Lower leg skin (tissue), 4 donors: ENCODE measurements at regions not wholly inside any gene's neighbourhood (a gene's known extent, or its start where the extent isn't known, plus 50 kb on each side); places are given as distances from the start of the nearest gene placed in this dataset.

Experiments used
- DNase-seq, 2 donors: peaks; one replicate each; pipeline ENCODE4 v3.0.0-alpha.2; 2019; ENCODE audit warnings: low spot score in 2 of 2
- H3K4me3 ChIP-seq: fragments of 200-600 bp; sonication (generic); 2 replicates; pipeline ENCODE4 v1.5.1; 2017; ENCODE audit warnings: mild to moderate bottlenecking, low read depth; ENCODE audit not compliant: poor library complexity, severe bottlenecking
- POLR2A ChIP-seq, 2 donors: fragments of 450-650 bp; IDR thresholded peaks; one replicate each; pipeline ENCODE4 v1.6.1; 2016 to 2017; ENCODE audit warnings: antibody characterized with exemption in 2 of 2, mild to moderate bottlenecking in 1 of 2, moderate library complexity in 1 of 2
- WGBS, 2 donors: methylation state at CpG; one replicate each; pipeline ENCODE4 v1.1.5; 2018; 5-methylcytosine and 5-hydroxymethylcytosine counted together
- intact Hi-C: fragments of 100-400 bp; cut with DNase I; formaldehyde crosslinking; loops from one replicate; pipeline ENCODE4 v1.15.0; 2023; ENCODE audit warnings: low total_unique reads
- TF ChIP-seq, protein P1 (sequence below), 3 donors: fragments of 450-650 bp; IDR thresholded peaks; one replicate each; pipeline ENCODE4 v1.5.1; 2016; ENCODE audit warnings: antibody characterized with exemption in 3 of 3, mild to moderate bottlenecking in 3 of 3, moderate library complexity in 2 of 3

DNA sequence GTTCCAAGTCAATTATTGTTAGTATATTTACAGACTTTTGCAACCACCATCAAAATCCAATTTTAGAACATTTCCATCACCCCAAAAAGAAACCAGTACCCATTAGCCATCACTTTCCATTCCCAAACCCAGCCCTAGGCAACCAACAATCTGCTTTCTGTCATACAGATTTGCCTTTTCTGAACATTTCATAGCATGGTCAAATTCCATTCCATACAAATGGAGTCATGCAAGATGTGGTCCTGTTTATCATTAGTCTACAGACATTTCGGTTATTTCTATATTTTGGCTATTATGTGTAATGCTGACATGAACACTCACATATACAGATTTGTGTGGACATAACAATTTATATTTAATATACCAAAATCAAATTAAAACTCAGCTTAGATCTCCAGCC, 508.7 kb downstream of the ZNF674 start:
- 69 to 76% methylated on average over 1 of the region's 1 CpG for WGBS, 2 donors
- no peak overlapping the region for H3K4me3 ChIP-seq
- intact Hi-C loops, result no loop called here
- TF ChIP-seq, protein P1, sequence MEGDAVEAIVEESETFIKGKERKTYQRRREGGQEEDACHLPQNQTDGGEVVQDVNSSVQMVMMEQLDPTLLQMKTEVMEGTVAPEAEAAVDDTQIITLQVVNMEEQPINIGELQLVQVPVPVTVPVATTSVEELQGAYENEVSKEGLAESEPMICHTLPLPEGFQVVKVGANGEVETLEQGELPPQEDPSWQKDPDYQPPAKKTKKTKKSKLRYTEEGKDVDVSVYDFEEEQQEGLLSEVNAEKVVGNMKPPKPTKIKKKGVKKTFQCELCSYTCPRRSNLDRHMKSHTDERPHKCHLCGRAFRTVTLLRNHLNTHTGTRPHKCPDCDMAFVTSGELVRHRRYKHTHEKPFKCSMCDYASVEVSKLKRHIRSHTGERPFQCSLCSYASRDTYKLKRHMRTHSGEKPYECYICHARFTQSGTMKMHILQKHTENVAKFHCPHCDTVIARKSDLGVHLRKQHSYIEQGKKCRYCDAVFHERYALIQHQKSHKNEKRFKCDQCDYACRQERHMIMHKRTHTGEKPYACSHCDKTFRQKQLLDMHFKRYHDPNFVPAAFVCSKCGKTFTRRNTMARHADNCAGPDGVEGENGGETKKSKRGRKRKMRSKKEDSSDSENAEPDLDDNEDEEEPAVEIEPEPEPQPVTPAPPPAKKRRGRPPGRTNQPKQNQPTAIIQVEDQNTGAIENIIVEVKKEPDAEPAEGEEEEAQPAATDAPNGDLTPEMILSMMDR (IDR thresholded peaks at IDR 0.05), result no peak
- no peak for TF ChIP-seq POLR2A (IDR thresholded peaks at IDR 0.05)
- DNase-seq, result no peak

- no peak overlapping the region for H3K4me3 ChIP-seq
- no peak for DNase-seq
- no peak for TF ChIP-seq POLR2A (IDR thresholded peaks at IDR 0.05)
- TF ChIP-seq, protein P1 (IDR thresholded peaks at IDR 0.05), result no peak
- intact Hi-C loops, result no loop called here
These were observed 510.4 kb downstream of the ZNF674 start for GRCh38 chrX:46034868-46035267.

DNA sequence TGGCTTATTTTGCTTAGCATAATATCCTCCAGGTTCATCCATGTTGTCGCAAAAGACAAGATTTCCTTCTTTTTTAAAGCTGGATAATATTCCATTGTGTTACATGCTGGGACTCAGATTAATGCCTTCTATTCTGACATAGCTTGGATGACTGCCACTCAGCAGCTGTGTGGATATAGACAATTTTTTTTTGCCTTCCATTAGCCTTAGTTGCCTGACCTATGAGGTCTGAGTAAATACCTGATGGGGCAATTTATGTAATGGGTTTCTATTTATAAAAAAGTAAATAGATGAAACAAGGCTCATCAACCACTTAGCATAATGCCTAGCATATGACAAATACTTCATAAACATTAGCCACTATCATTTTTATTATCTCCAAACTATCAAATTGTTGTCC, 515.4 kb downstream of the ZNF674 start:
- TF ChIP-seq POLR2A (IDR thresholded peaks at IDR 0.05), result no peak
- TF ChIP-seq, protein P1 (IDR thresholded peaks at IDR 0.05), result no peak
- WGBS, 2 donors, result 83 to 94% methylated on average over 1 of the region's 1 CpG
- intact Hi-C loops, result no loop called here
- DNase-seq, result no peak
- no peak overlapping the region for H3K4me3 ChIP-seq

DNA sequence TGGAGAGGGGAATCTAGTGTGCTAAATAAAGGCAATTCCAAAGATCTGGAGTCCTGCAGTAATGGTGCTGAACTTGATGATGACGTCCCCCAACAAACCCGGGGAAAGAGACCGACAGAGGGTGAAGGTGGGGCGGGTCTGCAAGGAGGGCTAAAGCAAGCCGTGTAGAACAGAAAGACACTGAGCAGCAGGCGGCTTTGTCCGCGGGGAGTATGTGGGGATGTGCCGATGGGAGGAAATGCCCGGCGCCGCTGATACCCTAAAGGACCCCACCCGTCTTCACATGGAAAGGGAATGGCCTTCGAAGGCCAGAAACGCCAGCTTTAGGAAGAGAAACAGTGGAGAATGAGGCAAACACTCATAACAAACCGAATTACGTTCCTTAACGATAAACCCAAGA, 528.9 kb downstream of the ZNF674 start:
- no peak overlapping the region for H3K4me3 ChIP-seq
- WGBS, 2 donors, result 71 to 91% methylated on average over 18 of the region's 18 CpGs
- intact Hi-C loops, result no loop called here
- no peak for DNase-seq
- TF ChIP-seq POLR2A (IDR thresholded peaks at IDR 0.05), result no peak
- TF ChIP-seq, protein P1 (IDR thresholded peaks at IDR 0.05), result no peak

GRCh38 chrX:46015653-46016052, 529.6 kb downstream of the ZNF674 start:
- 66 to 88% methylated on average over 2 of the region's 2 CpGs for WGBS, 2 donors
- no peak for TF ChIP-seq POLR2A (IDR thresholded peaks at IDR 0.05)
- TF ChIP-seq, protein P1 (IDR thresholded peaks at IDR 0.05), result no peak
- intact Hi-C loops, result no loop called here

GRCh38 chrX:45992402-45993123, 552.7 kb downstream of the ZNF674 start:
- WGBS, 2 donors, result 38 to 56% methylated on average over 2 of the region's 2 CpGs
- no peak for DNase-seq
- intact Hi-C loops, result no loop called here
- H3K4me3 ChIP-seq, result no peak overlapping the region
- TF ChIP-seq POLR2A (IDR thresholded peaks at IDR 0.05), result no peak
- TF ChIP-seq, protein P1 (IDR thresholded peaks at IDR 0.05), result no peak

More at GRCh38 chrX:46015653-46016052, 529.6 kb downstream of the ZNF674 start:
- DNase-seq, result no peak
- H3K4me3 ChIP-seq, result no peak overlapping the region
